ENCODE measurements at regions not wholly inside any gene's neighbourhood (a gene's known extent, or its start where the extent isn't known, plus 50 kb on each side); places are given as distances from the start of the nearest gene placed in this dataset.

DNA sequence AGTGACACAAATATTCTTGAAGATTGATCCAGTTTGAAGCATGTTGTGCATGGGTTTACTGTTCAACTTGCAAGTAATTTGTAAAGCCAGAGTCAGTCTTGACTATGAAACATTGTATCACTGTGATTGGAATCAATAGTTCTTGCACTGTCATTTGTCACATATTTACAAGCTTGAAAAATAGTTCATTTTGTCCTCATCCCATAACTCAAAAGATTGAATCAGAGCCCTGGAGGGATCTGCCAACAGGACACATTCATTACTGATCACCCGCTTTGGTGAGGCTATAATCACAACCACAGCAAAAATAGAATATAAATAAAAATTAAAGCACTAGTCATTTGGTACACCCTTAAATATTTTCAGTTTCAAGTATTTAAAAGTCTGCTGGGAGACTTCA is 368.9 kb downstream of the WDR72 start:
- H3K36me3 ChIP-seq: no peaks in the 10 kb centered on the region
- TF ChIP-seq POLR2AphosphoS5 (IDR thresholded peaks at IDR 0.05) (no peak), POLR2A (IDR thresholded peaks at IDR 0.05) (no peak)
- TF ChIP-seq, protein P1, sequence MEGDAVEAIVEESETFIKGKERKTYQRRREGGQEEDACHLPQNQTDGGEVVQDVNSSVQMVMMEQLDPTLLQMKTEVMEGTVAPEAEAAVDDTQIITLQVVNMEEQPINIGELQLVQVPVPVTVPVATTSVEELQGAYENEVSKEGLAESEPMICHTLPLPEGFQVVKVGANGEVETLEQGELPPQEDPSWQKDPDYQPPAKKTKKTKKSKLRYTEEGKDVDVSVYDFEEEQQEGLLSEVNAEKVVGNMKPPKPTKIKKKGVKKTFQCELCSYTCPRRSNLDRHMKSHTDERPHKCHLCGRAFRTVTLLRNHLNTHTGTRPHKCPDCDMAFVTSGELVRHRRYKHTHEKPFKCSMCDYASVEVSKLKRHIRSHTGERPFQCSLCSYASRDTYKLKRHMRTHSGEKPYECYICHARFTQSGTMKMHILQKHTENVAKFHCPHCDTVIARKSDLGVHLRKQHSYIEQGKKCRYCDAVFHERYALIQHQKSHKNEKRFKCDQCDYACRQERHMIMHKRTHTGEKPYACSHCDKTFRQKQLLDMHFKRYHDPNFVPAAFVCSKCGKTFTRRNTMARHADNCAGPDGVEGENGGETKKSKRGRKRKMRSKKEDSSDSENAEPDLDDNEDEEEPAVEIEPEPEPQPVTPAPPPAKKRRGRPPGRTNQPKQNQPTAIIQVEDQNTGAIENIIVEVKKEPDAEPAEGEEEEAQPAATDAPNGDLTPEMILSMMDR (IDR thresholded peaks at IDR 0.05): no peak
- H3K27me3 ChIP-seq (replicated peaks; ENCODE audit: insufficient read depth): no peaks in the 10 kb centered on the region
- H3K9me3 ChIP-seq: no peaks in the 10 kb centered on the region
- no peak for DNase-seq (ENCODE audit: low spot score)
- no peaks in the 10 kb centered on the region for H3K4me1 ChIP-seq (replicated peaks)
- H3K4me3 ChIP-seq: no peak overlapping the region
- H3K27ac ChIP-seq: no peak overlapping the region
- intact Hi-C loops (cut with DNase I): no loop called here
- 74% methylated on average over 1 of the region's 1 CpG for WGBS

DNA sequence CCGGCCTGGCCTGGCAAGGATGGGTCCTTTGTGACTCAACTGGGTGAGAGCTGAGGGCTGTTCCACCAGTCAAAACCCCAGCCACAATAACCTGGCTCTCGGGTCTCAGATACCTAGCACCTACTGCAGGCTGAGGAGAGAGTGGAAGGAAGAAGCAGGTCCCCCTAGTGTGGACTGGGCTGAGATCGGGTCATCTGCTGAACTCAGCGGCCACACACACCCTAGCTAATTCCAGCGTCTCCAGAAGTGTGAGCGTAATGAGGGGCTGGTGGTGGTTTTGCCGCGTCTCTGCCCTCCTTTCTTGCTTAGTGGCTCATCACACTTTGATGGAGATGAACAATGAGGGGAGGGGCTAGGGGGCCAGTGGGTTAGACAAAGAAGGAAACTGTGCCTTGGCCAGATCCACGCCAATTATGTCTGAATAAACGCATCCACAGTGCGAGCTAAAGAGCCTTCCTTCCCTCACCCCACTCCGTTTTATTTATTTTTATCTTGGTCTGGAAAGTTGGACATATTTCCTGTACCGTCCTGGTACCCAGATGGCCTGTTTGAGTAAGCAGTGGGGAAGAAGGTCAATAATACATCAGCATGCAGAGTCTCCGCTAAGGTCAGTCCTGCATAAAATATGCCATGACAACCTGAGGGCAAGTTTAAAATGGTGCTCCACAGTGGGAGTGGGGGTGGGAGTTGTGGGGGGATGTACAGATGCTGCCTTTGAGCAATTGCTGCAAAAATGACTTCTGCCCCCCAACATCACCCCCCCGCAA is 370.0 kb downstream of the WDR72 start:
- no peak for DNase-seq (ENCODE audit: low spot score)
- intact Hi-C loops (cut with DNase I): no loop called here
- H3K36me3 ChIP-seq: no peaks in the 10 kb centered on the region
- no peaks in the 10 kb centered on the region for H3K27me3 ChIP-seq (replicated peaks; ENCODE audit: insufficient read depth)
- no peak overlapping the region for H3K4me3 ChIP-seq
- H3K4me1 ChIP-seq (replicated peaks): no peaks in the 10 kb centered on the region
- H3K9me3 ChIP-seq: no peaks in the 10 kb centered on the region
- TF ChIP-seq, protein P1 (IDR thresholded peaks at IDR 0.05): no peak
- TF ChIP-seq POLR2AphosphoS5 (IDR thresholded peaks at IDR 0.05): no peak
- TF ChIP-seq POLR2A (IDR thresholded peaks at IDR 0.05): no peak
- WGBS: 80% methylated on average over 15 of the region's 15 CpGs
- no peak overlapping the region for H3K27ac ChIP-seq

DNA sequence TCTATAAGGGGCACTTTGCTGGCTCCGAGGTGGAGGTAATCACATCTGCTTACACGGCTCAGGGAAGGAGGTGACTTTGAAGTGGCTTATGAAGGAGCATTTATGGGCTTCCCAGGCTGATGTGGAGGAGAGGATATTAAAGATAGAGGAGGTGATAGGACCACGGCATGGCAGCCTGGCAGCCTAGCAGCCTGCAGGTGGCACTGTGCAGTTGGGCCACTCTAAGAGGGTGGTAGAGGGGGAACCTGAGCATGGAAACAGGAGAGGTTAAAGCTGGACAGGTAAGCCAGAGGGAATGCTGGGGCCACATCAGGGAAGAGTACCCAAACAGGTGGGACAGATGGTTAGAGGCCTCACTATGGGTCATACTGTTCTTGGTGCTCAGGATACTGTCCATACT is 375.0 kb downstream of the WDR72 start:
- 48% methylated on average over 3 of the region's 3 CpGs for WGBS
- Histone ChIP-seq H3K4me1 (replicated peaks) (no peaks in the 10 kb centered on the region), H3K27ac (no peak overlapping the region), H3K27me3 (replicated peaks; ENCODE audit: insufficient read depth) (no peaks in the 10 kb centered on the region), H3K36me3 (no peaks in the 10 kb centered on the region), H3K9me3 (no peaks in the 10 kb centered on the region), H3K4me3 (no peak overlapping the region)
- intact Hi-C loops (cut with DNase I): no loop called here
- TF ChIP-seq POLR2A (IDR thresholded peaks at IDR 0.05): no peak
- TF ChIP-seq, protein P1 (IDR thresholded peaks at IDR 0.05): peak in 1 of 4 experiments; percentile 17
- TF ChIP-seq POLR2AphosphoS5 (IDR thresholded peaks at IDR 0.05): no peak
- DNase-seq (ENCODE audit: low spot score): no peak

DNA sequence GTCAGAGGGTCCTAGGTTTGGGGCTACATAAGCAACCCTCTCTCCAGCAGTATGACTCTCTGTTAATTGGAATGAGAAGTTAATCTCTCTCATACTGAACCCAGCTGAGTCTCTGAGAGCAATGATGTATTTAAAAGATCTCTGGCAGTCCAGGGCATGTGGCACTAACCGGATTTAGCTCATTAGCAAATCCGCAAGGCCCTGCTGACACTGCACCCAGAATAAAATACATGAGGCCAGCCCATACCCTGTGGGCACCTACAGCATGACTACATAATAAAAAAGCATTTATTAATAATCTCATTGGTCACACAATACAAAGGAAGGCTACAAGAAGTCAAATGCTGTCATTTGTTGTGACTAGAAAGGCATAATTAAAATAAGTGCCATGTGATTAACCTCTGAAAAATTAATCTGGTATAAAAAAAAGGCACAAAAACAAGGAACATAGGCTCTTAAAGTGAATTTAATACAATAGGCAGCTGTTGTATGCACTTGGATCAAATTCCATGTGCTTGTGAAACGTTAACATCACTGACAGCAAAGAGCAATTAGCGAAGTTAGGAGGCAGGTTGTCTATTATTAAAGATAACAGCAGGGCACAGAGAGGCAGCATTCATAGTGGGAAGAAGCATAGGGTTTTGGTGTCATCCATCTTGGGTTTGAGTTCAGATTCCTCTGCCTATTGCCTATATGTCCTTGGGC is 381.2 kb downstream of the WDR72 start:
- WGBS: 55% methylated on average over 4 of the region's 4 CpGs
- Histone ChIP-seq H3K9me3 (no peaks in the 10 kb centered on the region), H3K36me3 (no peaks in the 10 kb centered on the region), H3K27ac (no peak overlapping the region), H3K27me3 (replicated peaks; ENCODE audit: insufficient read depth) (no peaks in the 10 kb centered on the region), H3K4me3 (no peak overlapping the region), H3K4me1 (replicated peaks) (no peaks in the 10 kb centered on the region)
- DNase-seq (ENCODE audit: low spot score): no peak
- intact Hi-C loops (cut with DNase I): no loop called here
- TF ChIP-seq POLR2A (IDR thresholded peaks at IDR 0.05) (no peak), POLR2AphosphoS5 (IDR thresholded peaks at IDR 0.05) (no peak)
- TF ChIP-seq, protein P1 (IDR thresholded peaks at IDR 0.05): no peak
